Esophagus muscularis mucosa (tissue), 4 donors: ENCODE measurements at regions not wholly inside any gene's neighbourhood (a gene's known extent, or its start where the extent isn't known, plus 50 kb on each side); places are given as distances from the start of the nearest gene placed in this dataset.

ENCODE experiments used
- CTCF ChIP-seq, 3 experiments: fragments of 200-600 bp in 2 of 3; fragments of 450-650 bp in 1 of 3; sonication (generic) in 2 of 3; IDR thresholded peaks; one replicate each; pipeline ENCODE4 v1.5.1; 2017 to 2019; ENCODE audit warnings: antibody characterized with exemption in 3 of 3, mild to moderate bottlenecking in 2 of 3, moderate library complexity in 1 of 3
- EP300 ChIP-seq: sonication (generic); formaldehyde crosslinking; IDR thresholded peaks from one replicate; pipeline ENCODE4 v1.6.1; 2017; ENCODE audit warnings: antibody characterized with exemption
- POLR2A ChIP-seq: fragments of 450-650 bp; IDR thresholded peaks from one replicate; pipeline ENCODE4 v1.6.1; 2017; ENCODE audit warnings: antibody characterized with exemption, moderate library complexity, mild to moderate bottlenecking, low read depth
- POLR2AphosphoS5 ChIP-seq, 2 donors: sonication (generic); formaldehyde crosslinking; IDR thresholded peaks; one replicate each; pipeline ENCODE4 v1.6.1; 2017; ENCODE audit warnings: antibody characterized with exemption in 2 of 2

DNA sequence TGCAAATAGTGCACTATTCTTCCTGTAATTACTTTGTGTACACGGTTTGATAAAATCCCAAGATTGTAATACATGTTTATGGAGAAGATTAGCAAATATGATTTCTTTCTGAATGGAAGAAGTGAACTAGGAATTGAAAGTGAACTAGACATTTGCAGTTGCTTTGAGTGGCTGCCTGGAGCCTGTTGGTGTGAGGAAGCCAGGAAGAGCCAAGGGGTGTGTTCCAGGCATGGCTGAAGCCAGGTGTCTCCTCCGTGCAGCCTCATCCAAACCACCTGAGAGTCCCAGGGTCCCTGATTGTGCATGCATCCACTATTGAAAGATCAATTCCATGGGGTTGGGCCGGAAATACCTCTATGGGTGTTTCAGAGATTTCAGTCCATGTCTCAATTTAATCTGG lies 253.1 kb upstream of the SHH start:
- TF ChIP-seq POLR2AphosphoS5 (IDR thresholded peaks at IDR 0.05): no peak
- no peak for TF ChIP-seq CTCF (IDR thresholded peaks at IDR 0.05)
- TF ChIP-seq POLR2A: no peak
- no peak for TF ChIP-seq EP300
